ENCODE measurements at regions not wholly inside any gene's neighbourhood (a gene's known extent, or its start where the extent isn't known, plus 50 kb on each side); places are given as distances from the start of the nearest gene placed in this dataset.

GRCh38 chr14:42931308-42931707, 1324.6 kb downstream of the LRFN5 start:
- BruUV-seq (replicated peaks), result no TSS peak
- Histone ChIP-seq H3K4me1 (ENCODE audit: control insufficient read depth, insufficient read depth, low read length) (no peaks in the 10 kb centered on the region; the same call in 1 of the 2 replicates), H3K27me3 (ENCODE audit: control insufficient read depth, insufficient read depth, low read length) (no peaks in the 10 kb centered on the region), H3K36me3 (ENCODE audit: control insufficient read depth, insufficient read depth, low read length) (no peaks in the 10 kb centered on the region), H3K9me3 (ENCODE audit: control insufficient read depth, insufficient read depth, low read depth, low read length) (no peaks in the 10 kb centered on the region), H3K4me3 (ENCODE audit: low read depth in 2 of 2, low read length in 2 of 2) (no peak overlapping the region), H3K27ac (ENCODE audit: low read length) (no peak overlapping the region)
- no peak for ATAC-seq
- ChIA-PET POLR2A (no interaction called here), CTCF (no interaction called here)
- DNase-seq (ENCODE audit: low read depth, low spot score), result no peak
- in situ Hi-C loops (cut with HindIII; ENCODE audit: low pct_unique_long_range_greater_than_20kb, low sequenced_read_pairs), result no loop called here
- no peak for TF ChIP-seq TCF7L2 (IDR thresholded peaks at IDR 0.05; ENCODE audit: low read depth, low read length)
- TF ChIP-seq POLR2AphosphoS5 (IDR thresholded peaks at IDR 0.05; ENCODE audit: low read depth, low read length), result no peak
- no peak for TF ChIP-seq REST (IDR thresholded peaks at IDR 0.05; ENCODE audit: insufficient read depth in 1 of 2, low read depth in 2 of 2, low read length in 1 of 2)
- TF ChIP-seq SIN3A (IDR thresholded peaks at IDR 0.05; ENCODE audit: borderline replicate concordance, insufficient read depth, low read depth, low read length), result no peak
- TF ChIP-seq CTCF (IDR thresholded peaks at IDR 0.05), result no peak
- intact Hi-C loops (cut with micrococcal nuclease; ENCODE audit: unreplicated experiment), result no loop called here

DNA sequence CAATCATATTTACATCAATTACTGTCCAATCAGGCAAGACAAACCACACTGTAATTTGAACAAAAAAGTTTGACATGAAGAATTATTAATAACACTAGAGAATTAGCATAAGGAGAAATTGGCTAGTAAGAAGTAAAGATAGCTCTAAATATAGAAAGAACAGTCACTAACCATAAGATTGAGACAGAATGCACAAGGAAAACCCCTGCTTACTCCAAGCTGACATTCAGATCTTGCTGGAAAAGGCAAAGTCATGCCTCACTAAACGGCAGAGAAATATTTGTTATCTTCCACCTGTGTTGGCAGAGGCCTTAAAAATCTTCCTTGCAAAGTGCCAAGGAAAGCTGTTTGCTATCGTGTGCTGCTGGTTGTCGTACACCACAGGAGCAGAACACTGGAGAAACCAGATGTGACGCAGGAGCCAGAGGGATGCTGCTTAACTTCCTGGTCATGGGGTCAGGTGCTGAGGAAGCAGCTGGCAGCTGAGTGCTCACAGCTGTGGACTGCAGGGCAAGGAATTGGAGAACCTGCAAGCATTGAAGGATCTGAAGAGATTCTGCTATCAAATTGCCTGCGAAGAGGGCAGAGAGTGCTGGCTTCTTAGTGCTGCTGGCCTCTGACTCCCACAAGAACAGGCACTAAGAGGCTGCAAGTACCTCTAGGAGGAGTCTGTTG, 1323.3 kb downstream of the LRFN5 start:
- no peaks in the 10 kb centered on the region; the same call in 1 of the 2 replicates for H3K4me1 ChIP-seq (ENCODE audit: control insufficient read depth, insufficient read depth, low read length)
- TF ChIP-seq TCF7L2 (IDR thresholded peaks at IDR 0.05; ENCODE audit: low read depth, low read length) (no peak), REST (IDR thresholded peaks at IDR 0.05; ENCODE audit: insufficient read depth in 1 of 2, low read depth in 2 of 2, low read length in 1 of 2) (no peak), CTCF (IDR thresholded peaks at IDR 0.05) (no peak), POLR2AphosphoS5 (IDR thresholded peaks at IDR 0.05; ENCODE audit: low read depth, low read length) (no peak), SIN3A (IDR thresholded peaks at IDR 0.05; ENCODE audit: borderline replicate concordance, insufficient read depth, low read depth, low read length) (no peak)
- no peaks in the 10 kb centered on the region for H3K27me3 ChIP-seq (ENCODE audit: control insufficient read depth, insufficient read depth, low read length)
- no peaks in the 10 kb centered on the region for H3K9me3 ChIP-seq (ENCODE audit: control insufficient read depth, insufficient read depth, low read depth, low read length)
- intact Hi-C loops (cut with micrococcal nuclease; ENCODE audit: unreplicated experiment), result no loop called here
- ChIA-PET POLR2A (no interaction called here), CTCF (no interaction called here)
- DNase-seq (ENCODE audit: low read depth, low spot score) (no peak), ATAC-seq (no peak)
- no peak overlapping the region for H3K4me3 ChIP-seq (ENCODE audit: low read depth in 2 of 2, low read length in 2 of 2)
- BruUV-seq (replicated peaks), result no TSS peak
- no peak overlapping the region for H3K27ac ChIP-seq (ENCODE audit: low read length)
- in situ Hi-C loops (cut with HindIII; ENCODE audit: low pct_unique_long_range_greater_than_20kb, low sequenced_read_pairs), result no loop called here
- no peaks in the 10 kb centered on the region for H3K36me3 ChIP-seq (ENCODE audit: control insufficient read depth, insufficient read depth, low read length)

Measured in Panc1 (cell line).